H1 (cell line): ENCODE measurements at regions not wholly inside any gene's neighbourhood (a gene's known extent, or its start where the extent isn't known, plus 50 kb on each side); places are given as distances from the start of the nearest gene placed in this dataset.

Experiments used
- CTCF ChIA-PET: fragments of 300-600 bp; sonication (Branson Sonifier 250); formaldehyde crosslinking; loops from one replicate; lab custom pipeline; 2021; ENCODE audit not compliant: partially characterized antibody; lab: Charles Lee
- POLR2A ChIA-PET: fragments of 300-600 bp; sonication (Branson Sonifier 250); formaldehyde crosslinking; loops from one replicate; lab custom pipeline; 2021; ENCODE audit warnings: inconsistent platforms; ENCODE audit not compliant: partially characterized antibody; lab: Charles Lee
- DNase-seq, 2 experiments: peaks; one replicate each; pipeline versions ENCODE4 v3.0.0 to v3.0.0-alpha.2; 2010 to 2022; ENCODE audit warnings: low spot score in 2 of 2, low read depth in 1 of 2, mixed read lengths in 1 of 2
- FAIRE-seq: peaks from 2 replicates; lab custom pipeline; 2011; peaks lifted over from hg19 to GRCh38; lab: Jason Lieb, UNC
- H2AFZ ChIP-seq: 2 replicates; pipeline ENCODE4 v1.8.1; 2012; ENCODE audit warnings: low read length, inconsistent platforms
- H2AK5ac ChIP-seq: 2 replicates; pipeline ENCODE4 v1.6.1; 2013; ENCODE audit warnings: low read depth, low read length
- H2BK120ac ChIP-seq: replicated peaks from 2 replicates; pipeline ENCODE3; 2013; ENCODE audit warnings: low read depth, low read length, inconsistent platforms
- H2BK12ac ChIP-seq: 2 replicates; pipeline ENCODE4 v1.6.1; 2013; ENCODE audit warnings: low read depth, low read length
- H2BK15ac ChIP-seq: 2 replicates; pipeline ENCODE4 v1.6.1; 2013; ENCODE audit warnings: low read length
- H2BK20ac ChIP-seq: 2 replicates; pipeline ENCODE4 v1.6.1; 2013; ENCODE audit warnings: low read length
- H2BK5ac ChIP-seq: 2 replicates; pipeline ENCODE4 v1.6.1; 2013; ENCODE audit warnings: low read depth, low read length
- H3K14ac ChIP-seq: 2 replicates; pipeline ENCODE4 v1.6.1; 2013; ENCODE audit warnings: inconsistent platforms; ENCODE audit not compliant: insufficient read length
- H3K18ac ChIP-seq: 2 replicates; pipeline ENCODE4 v1.6.1; 2013; ENCODE audit warnings: low read length; ENCODE audit errors: extremely low read depth
- H3K23ac ChIP-seq: 2 replicates; pipeline ENCODE4 v1.6.1; 2013; ENCODE audit warnings: inconsistent platforms; ENCODE audit not compliant: insufficient read length
- H3K23me2 ChIP-seq: 2 replicates; pipeline ENCODE4 v1.6.1; 2013; ENCODE audit warnings: low read depth, low read length
- H3K27ac ChIP-seq: 2 replicates; pipeline ENCODE4 v1.6.1; 2011; ENCODE audit warnings: low read depth, low read length, inconsistent platforms
- H3K27me3 ChIP-seq, 4 experiments: replicated peaks in 1 of 4; 1 replicate in 1 of 4; 2 replicates in 3 of 4; pipeline versions ENCODE4 v1.6.1 to v1.8.1; 2011 to 2013; ENCODE audit warnings: low read length in 3 of 4, mild to moderate bottlenecking in 3 of 4, inconsistent platforms in 2 of 4, mixed read lengths in 2 of 4, moderate library complexity in 1 of 4; ENCODE audit not compliant: control insufficient read depth in 3 of 4, insufficient read depth in 3 of 4; ENCODE audit errors: extremely low read depth in 1 of 4
- H3K36me3 ChIP-seq, 4 experiments: 2 replicates each; pipeline versions ENCODE4 v1.6.1 to v1.8.1; 2011 to 2013; ENCODE audit warnings: mild to moderate bottlenecking in 4 of 4, low read length in 3 of 4, moderate library complexity in 2 of 4, control low read depth in 1 of 4, inconsistent platforms in 1 of 4; ENCODE audit not compliant: insufficient read depth in 4 of 4, control insufficient read depth in 2 of 4
- H3K4ac ChIP-seq: replicated peaks from 2 replicates; pipeline ENCODE3; 2013; ENCODE audit warnings: low read length, low read depth, mixed read lengths, inconsistent platforms; ENCODE audit not compliant: insufficient read length
- H3K4me1 ChIP-seq, 4 experiments: replicated peaks in 1 of 4; 1 replicate in 1 of 4; 2 replicates in 3 of 4; pipeline versions ENCODE4 v1.6.1 to v1.8.1; 2011 to 2013; ENCODE audit warnings: low read length in 3 of 4, inconsistent platforms in 2 of 4, mixed read lengths in 1 of 4; ENCODE audit not compliant: insufficient read depth in 4 of 4, control insufficient read depth in 3 of 4
- H3K4me2 ChIP-seq, 2 experiments: 2 replicates each; pipeline versions ENCODE4 v1.6.1 to v1.8.1; 2011 to 2013; ENCODE audit warnings: low read depth in 2 of 2, low read length in 2 of 2, control low read depth in 1 of 2, inconsistent platforms in 1 of 2, mild to moderate bottlenecking in 1 of 2; ENCODE audit not compliant: insufficient read depth in 1 of 2
- H3K4me3 ChIP-seq, 4 experiments: fragments of 200-600, 300-600 bp in 1 of 4; sonication (generic), shearing (Covaris generic), sonication (Bioruptor Twin) in 1 of 4; 2 replicates each; pipeline versions ENCODE4 v1.5.1 to v1.8.1; 2011 to 2016; ENCODE audit warnings: low read length in 4 of 4, low read depth in 3 of 4, control low read depth in 2 of 4, inconsistent platforms in 2 of 4, mild to moderate bottlenecking in 2 of 4, mixed read lengths in 1 of 4, moderate library complexity in 1 of 4; ENCODE audit not compliant: insufficient read depth in 2 of 4; ENCODE audit errors: extremely low read depth in 1 of 4
- H3K56ac ChIP-seq: replicated peaks from 2 replicates; pipeline ENCODE3; 2013; ENCODE audit warnings: low read depth, mild to moderate bottlenecking, mixed read lengths, low read length, inconsistent platforms; ENCODE audit not compliant: insufficient read length
- H3K79me1 ChIP-seq: 2 replicates; pipeline ENCODE4 v1.6.1; 2013; ENCODE audit warnings: low read depth, low read length, control low read depth
- H3K79me2 ChIP-seq, 2 experiments: 2 replicates each; pipeline versions ENCODE4 v1.6.1 to v1.8.1; 2012 to 2013; ENCODE audit warnings: low read length in 2 of 2, mild to moderate bottlenecking in 2 of 2, inconsistent platforms in 1 of 2; ENCODE audit not compliant: insufficient read depth in 2 of 2, control insufficient read depth in 1 of 2
- H3K9ac ChIP-seq, 4 experiments: replicated peaks in 1 of 4; 1 replicate in 1 of 4; 2 replicates in 3 of 4; pipeline versions ENCODE4 v1.6.1 to v1.8.1; 2011 to 2013; ENCODE audit warnings: low read depth in 3 of 4, low read length in 3 of 4, control low read depth in 2 of 4, mild to moderate bottlenecking in 2 of 4, moderate library complexity in 2 of 4, inconsistent platforms in 1 of 4; ENCODE audit errors: extremely low read depth in 1 of 4
- H3K9me3 ChIP-seq, 2 experiments: 2 replicates each; pipeline versions ENCODE4 v1.6.1 to v1.8.1; 2012 to 2013; ENCODE audit warnings: mild to moderate bottlenecking in 2 of 2, moderate library complexity in 2 of 2, control low read depth in 1 of 2, inconsistent platforms in 1 of 2, low read depth in 1 of 2, low read length in 1 of 2, mixed read lengths in 1 of 2; ENCODE audit not compliant: insufficient read depth in 2 of 2
- H4K20me1 ChIP-seq, 2 experiments: replicated peaks in 1 of 2; 2 replicates each; pipeline versions ENCODE3 to v1.8.1; 2011 to 2013; ENCODE audit warnings: inconsistent platforms in 2 of 2, low read length in 2 of 2, mild to moderate bottlenecking in 1 of 2; ENCODE audit not compliant: insufficient read depth in 2 of 2, control insufficient read depth in 1 of 2
- H4K5ac ChIP-seq: 2 replicates; pipeline ENCODE4 v1.6.1; 2013; ENCODE audit warnings: low read length, low read depth, mixed read lengths, inconsistent platforms; ENCODE audit not compliant: insufficient read length
- H4K8ac ChIP-seq: 2 replicates; pipeline ENCODE4 v1.8.0; 2013; ENCODE audit warnings: mild to moderate bottlenecking, moderate library complexity, low read length, inconsistent platforms; ENCODE audit not compliant: insufficient read depth; ENCODE audit errors: extremely low read depth
- H4K91ac ChIP-seq: replicated peaks from 2 replicates; pipeline ENCODE3; 2013; ENCODE audit warnings: low read length, mixed read lengths, inconsistent platforms; ENCODE audit not compliant: insufficient read length
- ASH2L ChIP-seq: fragments of 200-600, 300-600 bp; sonication (generic); IDR thresholded peaks from one replicate; pipeline ENCODE4 v1.7.1; 2017; ENCODE audit warnings: low read length
- WGBS, 2 experiments: shearing (Covaris generic) in 1 of 2; methylation state at CpG; one replicate each; pipeline versions ENCODE4 v1.1.6 to v1.1.7; 2013 to 2015; ENCODE audit warnings: low lambda C conversion rate in 2 of 2, mixed read lengths in 2 of 2, inconsistent platforms in 1 of 2, low coverage in 1 of 2, missing lambda C conversion rate in 1 of 2; ENCODE audit not compliant: insufficient replicate concordance in 2 of 2, insufficient coverage in 1 of 2, insufficient read length in 1 of 2; ENCODE audit errors: extremely low coverage in 1 of 2, missing lambda C conversion rate in 1 of 2; 5-methylcytosine and 5-hydroxymethylcytosine counted together

DNA sequence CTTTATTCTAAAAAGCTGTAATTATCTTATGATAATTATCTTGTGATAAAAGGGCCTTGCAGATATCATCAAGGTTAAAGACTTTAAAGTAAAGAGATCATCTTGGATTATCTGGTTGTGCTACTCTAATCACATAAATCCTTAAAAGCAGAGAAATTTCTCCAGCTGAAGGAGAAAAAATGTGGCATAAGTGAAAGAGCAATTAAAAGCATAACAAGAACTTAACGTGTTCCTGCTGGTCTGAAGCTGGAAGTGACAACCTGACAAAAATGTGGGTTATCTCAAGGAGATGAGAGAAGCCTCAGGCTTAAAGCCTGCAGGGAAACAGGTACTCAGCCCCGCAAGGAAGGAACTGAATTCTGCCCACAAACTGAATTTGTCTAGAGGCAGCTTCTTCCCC lies 449.1 kb upstream of the NDST4 start:
- DNase-seq (no peak), FAIRE-seq (peak; percentile 28)
- POLR2A ChIA-PET: interaction anchor here (0.6 kb wide), 1 partner anchor 10 kb away, joined by 3 read pairs; no protein-coding TSS in a partner anchor
- no peak overlapping the region for H2BK15ac ChIP-seq
- no peak overlapping the region for H3K14ac ChIP-seq
- no peaks in the 10 kb centered on the region for H3K23me2 ChIP-seq
- no peaks in the 10 kb centered on the region for H3K9me3 ChIP-seq
- no peaks in the 10 kb centered on the region for H4K20me1 ChIP-seq
- no peaks in the 10 kb centered on the region for H3K27me3 ChIP-seq
- no peak overlapping the region for H3K56ac ChIP-seq
- no peak overlapping the region for H3K4ac ChIP-seq
- no peak overlapping the region for H4K91ac ChIP-seq
- H2BK20ac ChIP-seq: no peak overlapping the region
- no peak overlapping the region for H2BK120ac ChIP-seq
- TF ChIP-seq ASH2L: no peak
- H2AFZ ChIP-seq: peak overlapping the region; percentile 74
- no peaks in the 10 kb centered on the region for H3K36me3 ChIP-seq
- H4K5ac ChIP-seq: no peak overlapping the region
- CTCF ChIA-PET: no interaction called here
- H3K4me2 ChIP-seq: no peak overlapping the region
- H4K8ac ChIP-seq: no peak overlapping the region
- H3K27ac ChIP-seq: no peak overlapping the region
- H3K9ac ChIP-seq: no peak overlapping the region
- H2BK5ac ChIP-seq: no peak overlapping the region
- no peak overlapping the region for H2AK5ac ChIP-seq
- H3K23ac ChIP-seq: no peak overlapping the region
- H3K4me1 ChIP-seq: no peaks in the 10 kb centered on the region
- no peaks in the 10 kb centered on the region for H3K79me1 ChIP-seq
- WGBS, 2 experiments: 77% methylated on average over 2 of the region's 2 CpGs; no CpG with 5 or more reads in 1 of the 2 experiments
- H3K18ac ChIP-seq: no peak overlapping the region
- no peak overlapping the region for H2BK12ac ChIP-seq
- H3K79me2 ChIP-seq: no peaks in the 10 kb centered on the region
- H3K4me3 ChIP-seq: no peak overlapping the region
